Transverse colon (tissue), 4 donors: ENCODE measurements at regions not wholly inside any gene's neighbourhood (a gene's known extent, or its start where the extent isn't known, plus 50 kb on each side); places are given as distances from the start of the nearest gene placed in this dataset.

Source experiments
- DNase-seq: peaks from one replicate; pipeline ENCODE4 v3.0.0-alpha.2; 2019
- H3K27ac ChIP-seq, 4 donors: fragments of 200-600 bp; sonication (generic); 2 replicates each; pipeline ENCODE4 v1.5.1; 2016 to 2018; ENCODE audit warnings: inconsistent platforms in 4 of 4
- H3K27me3 ChIP-seq: fragments of 200-600 bp; sonication (generic); 2 replicates; pipeline ENCODE4 v1.5.1; 2017; ENCODE audit warnings: inconsistent platforms
- H3K36me3 ChIP-seq, 4 donors: fragments of 200-600 bp; sonication (generic); 2 replicates each; pipeline ENCODE4 v1.5.1; 2017 to 2019; ENCODE audit warnings: inconsistent platforms in 4 of 4
- H3K4me1 ChIP-seq, 4 donors: fragments of 200-600 bp; sonication (generic); 2 replicates each; pipeline ENCODE4 v1.5.1; 2017 to 2020; ENCODE audit warnings: inconsistent platforms in 4 of 4
- H3K4me3 ChIP-seq, 4 donors: fragments of 200-600 bp; sonication (generic); 1 replicate in 1 of 4; 2 replicates in 3 of 4; pipeline versions ENCODE4 v1.5.1 to v1.6.1; 2017 to 2019; ENCODE audit warnings: inconsistent platforms in 4 of 4
- H3K9me3 ChIP-seq, 2 donors: fragments of 200-600 bp; sonication (generic); 2 replicates each; pipeline ENCODE4 v1.5.1; 2017 to 2019; ENCODE audit warnings: inconsistent platforms in 2 of 2
- EP300 ChIP-seq: sonication (generic); formaldehyde crosslinking; IDR thresholded peaks from one replicate; pipeline ENCODE4 v1.6.1; 2017; ENCODE audit warnings: antibody characterized with exemption, low read depth
- POLR2A ChIP-seq: fragments of 450-650 bp; IDR thresholded peaks from one replicate; pipeline ENCODE4 v1.6.1; 2016; ENCODE audit warnings: antibody characterized with exemption, mild to moderate bottlenecking, moderate library complexity
- POLR2AphosphoS5 ChIP-seq, 3 donors: sonication (generic); formaldehyde crosslinking; IDR thresholded peaks; one replicate each; pipeline ENCODE4 v1.6.1; 2016; ENCODE audit warnings: antibody characterized with exemption in 3 of 3
- WGBS, 2 donors: methylation state at CpG; one replicate each; pipeline ENCODE4 v1.1.5; 2018; ENCODE audit warnings: low coverage in 1 of 2; 5-methylcytosine and 5-hydroxymethylcytosine counted together
- in situ Hi-C, 4 donors: fragments of 200-750 bp; cut with MboI; loops; one replicate each; pipeline versions ENCODE4 v1.15.0 to v1.15.1; 2017; ENCODE audit warnings: low sequenced_read_pairs in 3 of 4, low pct_ligation_motif_present in 1 of 4, low pct_unique_long_range_greater_than_20kb in 1 of 4
- intact Hi-C: fragments of 100-400 bp; cut with DNase I; formaldehyde crosslinking; loops from one replicate; pipeline ENCODE4 v1.15.1; 2023; ENCODE audit warnings: low total_unique reads
- TF ChIP-seq, protein P1 (sequence below), 5 experiments: fragments of 200-600 bp in 3 of 5; fragments of 450-650 bp in 2 of 5; sonication (generic) in 3 of 5; IDR thresholded peaks; 1 replicate in 2 of 5; 2 replicates in 3 of 5; pipeline ENCODE4 v1.5.1; 2016 to 2017; ENCODE audit warnings: antibody characterized with exemption in 5 of 5, inconsistent platforms in 3 of 5, mild to moderate bottlenecking in 2 of 5, moderate library complexity in 1 of 5

DNA sequence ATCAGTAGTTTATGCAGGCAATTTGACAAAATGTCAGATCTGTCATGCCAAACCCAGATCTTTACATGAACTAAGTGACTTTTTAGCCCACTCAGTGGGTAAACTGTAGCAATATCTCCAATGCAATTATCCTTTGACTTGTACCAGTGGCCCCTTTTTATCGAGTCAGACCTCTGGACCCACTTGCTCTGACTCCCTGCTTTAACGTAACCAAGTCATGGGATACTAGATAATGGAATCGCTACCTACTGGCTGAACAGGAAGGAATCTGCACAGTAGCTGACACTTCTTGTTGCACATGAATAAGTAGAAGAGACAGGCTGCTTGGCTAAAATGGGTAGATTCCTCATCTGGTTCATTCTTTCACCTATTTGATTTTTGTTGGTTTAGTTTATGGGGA, 128.4 kb upstream of the LYPLAL1 start:
- no peaks in the 10 kb centered on the region for H3K4me1 ChIP-seq
- in situ Hi-C loops (no loop called here), intact Hi-C loops (no loop called here)
- no peaks in the 10 kb centered on the region for H3K27me3 ChIP-seq
- no peaks in the 10 kb centered on the region for H3K9me3 ChIP-seq
- H3K27ac ChIP-seq, result no peak overlapping the region
- 90 to 94% methylated on average over 3 of the region's 3 CpGs for WGBS, 2 donors
- TF ChIP-seq, protein P1, sequence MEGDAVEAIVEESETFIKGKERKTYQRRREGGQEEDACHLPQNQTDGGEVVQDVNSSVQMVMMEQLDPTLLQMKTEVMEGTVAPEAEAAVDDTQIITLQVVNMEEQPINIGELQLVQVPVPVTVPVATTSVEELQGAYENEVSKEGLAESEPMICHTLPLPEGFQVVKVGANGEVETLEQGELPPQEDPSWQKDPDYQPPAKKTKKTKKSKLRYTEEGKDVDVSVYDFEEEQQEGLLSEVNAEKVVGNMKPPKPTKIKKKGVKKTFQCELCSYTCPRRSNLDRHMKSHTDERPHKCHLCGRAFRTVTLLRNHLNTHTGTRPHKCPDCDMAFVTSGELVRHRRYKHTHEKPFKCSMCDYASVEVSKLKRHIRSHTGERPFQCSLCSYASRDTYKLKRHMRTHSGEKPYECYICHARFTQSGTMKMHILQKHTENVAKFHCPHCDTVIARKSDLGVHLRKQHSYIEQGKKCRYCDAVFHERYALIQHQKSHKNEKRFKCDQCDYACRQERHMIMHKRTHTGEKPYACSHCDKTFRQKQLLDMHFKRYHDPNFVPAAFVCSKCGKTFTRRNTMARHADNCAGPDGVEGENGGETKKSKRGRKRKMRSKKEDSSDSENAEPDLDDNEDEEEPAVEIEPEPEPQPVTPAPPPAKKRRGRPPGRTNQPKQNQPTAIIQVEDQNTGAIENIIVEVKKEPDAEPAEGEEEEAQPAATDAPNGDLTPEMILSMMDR (IDR thresholded peaks at IDR 0.05), result no peak
- TF ChIP-seq EP300 (no peak), POLR2A (no peak), POLR2AphosphoS5 (IDR thresholded peaks at IDR 0.05) (no peak)
- H3K4me3 ChIP-seq, result no peak overlapping the region
- H3K36me3 ChIP-seq, result no peaks in the 10 kb centered on the region
- DNase-seq, result no peak

DNA sequence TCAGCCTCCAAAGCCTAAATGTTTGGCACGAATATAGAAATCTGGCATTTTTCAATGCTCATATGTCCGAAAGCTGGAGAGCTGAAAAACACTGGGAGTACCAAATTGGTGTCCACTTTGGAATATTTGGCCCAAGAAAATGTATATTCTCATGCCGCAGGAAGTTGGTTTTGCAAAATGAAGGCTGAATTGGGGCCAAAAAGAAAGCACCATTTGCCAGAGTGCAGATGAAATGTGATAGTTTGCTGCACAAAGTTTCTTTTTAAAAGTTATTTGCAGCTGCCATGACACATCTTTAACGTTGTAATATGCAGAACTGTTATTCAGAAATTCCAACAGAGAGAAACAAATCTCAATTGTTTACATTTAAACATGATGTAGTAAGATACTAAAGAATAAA, 124.2 kb upstream of the LYPLAL1 start:
- intact Hi-C loops, result no loop called here
- no peak for DNase-seq
- in situ Hi-C loops, result no loop called here
- TF ChIP-seq, protein P1 (IDR thresholded peaks at IDR 0.05), result no peak
- no peak for TF ChIP-seq EP300
- TF ChIP-seq POLR2AphosphoS5 (IDR thresholded peaks at IDR 0.05), result no peak
- TF ChIP-seq POLR2A, result no peak
- Histone ChIP-seq H3K4me3 (no peak overlapping the region), H3K36me3 (no peaks in the 10 kb centered on the region), H3K4me1 (no peaks in the 10 kb centered on the region), H3K9me3 (no peaks in the 10 kb centered on the region), H3K27ac (no peak overlapping the region), H3K27me3 (no peaks in the 10 kb centered on the region)
- WGBS, 2 donors, result 51 to 56% methylated on average over 4 of the region's 4 CpGs

DNA sequence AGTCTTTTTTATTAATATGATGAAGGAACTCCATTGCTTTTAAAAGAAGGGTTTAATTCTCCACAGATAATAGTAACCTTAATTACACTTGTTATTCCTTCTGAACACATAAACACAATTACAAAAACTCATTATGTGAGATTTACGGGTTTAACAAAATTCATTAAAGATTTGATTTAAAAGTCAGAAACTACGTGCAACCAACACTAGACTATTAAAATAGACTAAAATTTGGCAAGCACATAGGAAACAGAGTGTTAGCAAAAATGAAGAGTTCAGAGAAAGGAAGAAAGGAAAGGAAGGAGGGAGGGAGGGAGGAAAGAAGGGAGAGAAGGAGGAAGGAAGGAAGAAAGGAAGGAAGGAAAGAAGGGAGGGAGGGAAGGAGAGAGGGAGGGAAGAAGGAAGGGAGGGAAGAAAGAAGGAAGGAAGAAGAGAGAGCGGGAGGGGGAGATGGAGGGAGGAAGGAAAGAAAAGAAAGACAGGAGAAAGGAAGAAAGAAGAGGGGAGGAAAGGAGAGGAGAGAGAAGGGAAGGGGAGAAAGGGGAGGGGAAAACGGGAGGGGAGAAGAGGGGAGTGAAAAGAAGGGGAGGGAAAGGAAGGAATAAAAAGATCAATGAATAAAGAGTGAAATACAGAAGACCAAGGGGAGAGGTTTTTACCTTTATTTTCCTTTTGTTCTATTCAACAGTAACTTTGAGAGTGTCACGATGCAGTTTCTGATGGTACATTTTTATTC, 123.4 kb upstream of the LYPLAL1 start:
- TF ChIP-seq, protein P1 (IDR thresholded peaks at IDR 0.05), result no peak
- no peak for TF ChIP-seq EP300
- no peak for TF ChIP-seq POLR2A
- no peak for TF ChIP-seq POLR2AphosphoS5 (IDR thresholded peaks at IDR 0.05)
- intact Hi-C loops (no loop called here), in situ Hi-C loops (no loop called here)
- Histone ChIP-seq H3K36me3 (no peaks in the 10 kb centered on the region), H3K9me3 (no peaks in the 10 kb centered on the region), H3K27me3 (no peaks in the 10 kb centered on the region), H3K4me1 (no peaks in the 10 kb centered on the region), H3K4me3 (no peak overlapping the region), H3K27ac (no peak overlapping the region)
- WGBS, 2 donors, result 61 to 70% methylated on average over 5 of the region's 5 CpGs
- DNase-seq, result no peak

DNA sequence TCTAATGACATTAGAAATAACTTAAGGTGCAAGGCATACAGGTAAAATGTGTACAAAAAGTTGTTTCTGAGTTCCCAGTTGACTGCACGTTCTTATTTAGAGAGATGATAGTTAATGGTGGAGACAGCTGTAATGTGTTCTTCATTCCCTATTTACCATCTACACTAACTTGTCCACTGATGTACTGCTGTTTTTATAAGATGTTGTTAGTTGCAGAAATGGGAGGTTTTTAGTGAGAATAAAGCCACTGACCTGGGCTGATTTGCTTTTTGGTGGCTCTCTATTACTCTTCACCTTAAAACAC, 122.9 kb upstream of the LYPLAL1 start:
- WGBS, 2 donors, result 55 to 71% methylated on average over 1 of the region's 1 CpG
- H3K4me3 ChIP-seq, result no peak overlapping the region
- H3K27me3 ChIP-seq, result no peaks in the 10 kb centered on the region
- no peaks in the 10 kb centered on the region for H3K4me1 ChIP-seq
- H3K9me3 ChIP-seq, result no peaks in the 10 kb centered on the region
- no peaks in the 10 kb centered on the region for H3K36me3 ChIP-seq
- TF ChIP-seq EP300, result no peak
- H3K27ac ChIP-seq, result no peak overlapping the region
- in situ Hi-C loops, result no loop called here
- no peak for DNase-seq
- intact Hi-C loops, result no loop called here

DNA sequence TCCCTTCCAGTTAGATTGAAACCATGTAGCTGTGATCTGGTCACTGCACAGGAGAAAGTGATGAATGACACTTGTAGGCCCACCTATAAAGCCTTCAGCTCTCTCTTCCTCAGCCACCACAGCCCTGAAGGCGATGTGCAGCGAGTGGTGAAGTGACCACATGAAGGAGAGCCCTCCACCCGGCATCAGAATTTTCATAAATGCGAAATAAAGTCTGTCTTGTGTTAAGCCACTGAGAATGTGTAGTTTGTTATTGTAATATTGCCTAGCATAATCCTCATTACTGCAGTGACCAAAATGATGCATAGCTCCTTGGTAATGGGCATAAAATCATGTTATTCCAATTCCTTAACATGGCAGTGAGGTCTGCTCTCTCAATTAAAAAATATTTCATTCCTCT, 122.1 kb upstream of the LYPLAL1 start:
- no peak overlapping the region for H3K27ac ChIP-seq
- no peaks in the 10 kb centered on the region for H3K9me3 ChIP-seq
- no peaks in the 10 kb centered on the region for H3K36me3 ChIP-seq
- no peaks in the 10 kb centered on the region for H3K27me3 ChIP-seq
- intact Hi-C loops (no loop called here), in situ Hi-C loops (no loop called here)
- H3K4me3 ChIP-seq, result no peak overlapping the region
- TF ChIP-seq, protein P1 (IDR thresholded peaks at IDR 0.05), result no peak
- TF ChIP-seq POLR2A, result no peak
- TF ChIP-seq POLR2AphosphoS5 (IDR thresholded peaks at IDR 0.05), result no peak
- no peak for TF ChIP-seq EP300
- WGBS, 2 donors, result 83 to 88% methylated on average over 3 to 4 of the region's 4 CpGs
- H3K4me1 ChIP-seq, result no peaks in the 10 kb centered on the region
- DNase-seq, result no peak
